Tibial nerve (tissue), 4 donors: ENCODE measurements at regions not wholly inside any gene's neighbourhood (a gene's known extent, or its start where the extent isn't known, plus 50 kb on each side); places are given as distances from the start of the nearest gene placed in this dataset.

Source experiments
- DNase-seq, 2 donors: peaks; one replicate each; pipeline ENCODE4 v3.0.0-alpha.2; 2019; ENCODE audit warnings: low spot score in 2 of 2
- H3K27ac ChIP-seq, 4 donors: fragments of 200-600 bp; sonication (generic) in 3 of 4; one replicate each; pipeline ENCODE4 v1.5.1; 2017 to 2019; ENCODE audit warnings: mild to moderate bottlenecking in 1 of 4
- H3K27me3 ChIP-seq, 2 donors: fragments of 200-600 bp; sonication (generic) in 1 of 2; one replicate each; pipeline versions ENCODE4 v1.5.1 to v1.6.0; 2017 to 2019
- H3K36me3 ChIP-seq, 3 donors: fragments of 200-600 bp; sonication (generic); one replicate each; pipeline ENCODE4 v1.5.1; 2018 to 2019
- H3K4me1 ChIP-seq, 4 donors: fragments of 200-600 bp; sonication (generic) in 3 of 4; one replicate each; pipeline ENCODE4 v1.5.1; 2017 to 2019
- H3K4me3 ChIP-seq, 4 donors: fragments of 200-600 bp; sonication (generic) in 3 of 4; one replicate each; pipeline ENCODE4 v1.5.1; 2017 to 2019; ENCODE audit warnings: mild to moderate bottlenecking in 1 of 4, moderate library complexity in 1 of 4
- H3K9me3 ChIP-seq, 4 donors: fragments of 200-600 bp; sonication (generic) in 3 of 4; one replicate each; pipeline ENCODE4 v1.5.1; 2017 to 2019
- CTCF ChIP-seq, 5 experiments: fragments of 200-600 bp in 3 of 5; fragments of 450-650 bp in 2 of 5; sonication (generic) in 3 of 5; IDR thresholded peaks; one replicate each; pipeline ENCODE4 v1.5.1; 2016 to 2019; ENCODE audit warnings: antibody characterized with exemption in 5 of 5, mild to moderate bottlenecking in 3 of 5, moderate library complexity in 2 of 5
- EP300 ChIP-seq, 2 donors: sonication (generic); formaldehyde crosslinking; IDR thresholded peaks; one replicate each; pipeline ENCODE4 v1.6.1; 2017; ENCODE audit warnings: antibody characterized with exemption in 2 of 2, mild to moderate bottlenecking in 1 of 2
- POLR2A ChIP-seq, 2 donors: fragments of 450-650 bp; IDR thresholded peaks; one replicate each; pipeline ENCODE4 v1.6.1; 2017; ENCODE audit warnings: antibody characterized with exemption in 2 of 2, mild to moderate bottlenecking in 2 of 2, moderate library complexity in 2 of 2
- WGBS, 2 donors: methylation state at CpG; one replicate each; pipeline ENCODE4 v1.1.5; 2018; 5-methylcytosine and 5-hydroxymethylcytosine counted together

- DNase-seq = no peak
- no peaks in the 10 kb centered on the region for H3K27me3 ChIP-seq
- no peak overlapping the region for H3K4me3 ChIP-seq
- no peak for TF ChIP-seq POLR2A (IDR thresholded peaks at IDR 0.05)
- TF ChIP-seq CTCF (IDR thresholded peaks at IDR 0.05) = no peak
- H3K9me3 ChIP-seq = no peaks in the 10 kb centered on the region
- H3K27ac ChIP-seq = no peak overlapping the region
- no peaks in the 10 kb centered on the region for H3K4me1 ChIP-seq
- no peaks in the 10 kb centered on the region for H3K36me3 ChIP-seq
- 30 to 39% methylated on average over 4 of the region's 4 CpGs for WGBS, 2 donors
Measured at GRCh38 chr9:86749894-86750255, 197.4 kb downstream of the GAS1 start.

- H3K9me3 ChIP-seq = no peaks in the 10 kb centered on the region
- no peaks in the 10 kb centered on the region for H3K27me3 ChIP-seq
- TF ChIP-seq EP300 (IDR thresholded peaks at IDR 0.05) (no peak), CTCF (IDR thresholded peaks at IDR 0.05) (no peak), POLR2A (IDR thresholded peaks at IDR 0.05) (no peak)
- no peaks in the 10 kb centered on the region for H3K4me1 ChIP-seq
- no peak overlapping the region for H3K27ac ChIP-seq
- H3K36me3 ChIP-seq = no peaks in the 10 kb centered on the region
- DNase-seq = no peak
- H3K4me3 ChIP-seq = no peak overlapping the region
- 53 to 54% methylated on average over 2 of the region's 2 CpGs for WGBS, 2 donors
Measured at GRCh38 chr9:86749161-86749893, 198.0 kb downstream of the GAS1 start.

- Histone ChIP-seq H3K4me1 (no peaks in the 10 kb centered on the region), H3K27me3 (no peaks in the 10 kb centered on the region), H3K36me3 (no peaks in the 10 kb centered on the region), H3K4me3 (no peak overlapping the region), H3K9me3 (no peaks in the 10 kb centered on the region), H3K27ac (no peak overlapping the region)
- 51 to 53% methylated on average over 2 of the region's 2 CpGs for WGBS, 2 donors
- no peak for DNase-seq
- TF ChIP-seq EP300 (IDR thresholded peaks at IDR 0.05) (no peak), POLR2A (IDR thresholded peaks at IDR 0.05) (no peak), CTCF (IDR thresholded peaks at IDR 0.05) (no peak)
Measured at GRCh38 chr9:86747711-86748110, 199.6 kb downstream of the GAS1 start.

GRCh38 chr9:86741311-86742208, 205.7 kb downstream of the GAS1 start:
- Histone ChIP-seq H3K4me1 (peaks cover 0 to 3% (median 0%) of the 10 kb centered on the region in 4 donors), H3K27ac (no peak overlapping the region), H3K27me3 (no peaks in the 10 kb centered on the region), H3K36me3 (no peaks in the 10 kb centered on the region), H3K9me3 (no peaks in the 10 kb centered on the region), H3K4me3 (no peak overlapping the region)
- no peak for DNase-seq
- TF ChIP-seq EP300 (IDR thresholded peaks at IDR 0.05) = no peak
- no peak for TF ChIP-seq CTCF (IDR thresholded peaks at IDR 0.05)
- no peak for TF ChIP-seq POLR2A (IDR thresholded peaks at IDR 0.05)
- 68 to 73% methylated on average over 8 of the region's 8 CpGs for WGBS, 2 donors
